ENCODE measurements at regions not wholly inside any gene's neighbourhood (a gene's known extent, or its start where the extent isn't known, plus 50 kb on each side); places are given as distances from the start of the nearest gene placed in this dataset.

DNA sequence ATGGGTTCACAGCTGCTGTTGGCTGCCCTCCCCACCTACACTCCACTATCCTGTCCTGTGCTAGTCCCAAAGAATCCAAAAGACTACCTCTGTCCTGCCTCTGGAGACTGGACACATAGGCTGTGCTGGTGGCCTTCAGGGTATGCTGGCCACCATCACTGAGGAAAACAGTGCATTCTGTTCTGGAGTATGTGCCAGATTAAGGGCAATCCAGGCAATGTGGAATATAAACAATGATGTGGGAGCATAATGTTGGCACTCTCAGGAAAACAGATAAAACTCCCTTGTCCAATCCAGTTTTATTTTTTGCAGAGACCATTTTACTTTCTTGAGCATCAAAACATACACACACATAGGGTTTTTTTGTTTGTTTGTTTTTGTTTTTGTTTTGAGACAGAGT is 94.3 kb downstream of the GLUL start:
- TF ChIP-seq, protein P1, sequence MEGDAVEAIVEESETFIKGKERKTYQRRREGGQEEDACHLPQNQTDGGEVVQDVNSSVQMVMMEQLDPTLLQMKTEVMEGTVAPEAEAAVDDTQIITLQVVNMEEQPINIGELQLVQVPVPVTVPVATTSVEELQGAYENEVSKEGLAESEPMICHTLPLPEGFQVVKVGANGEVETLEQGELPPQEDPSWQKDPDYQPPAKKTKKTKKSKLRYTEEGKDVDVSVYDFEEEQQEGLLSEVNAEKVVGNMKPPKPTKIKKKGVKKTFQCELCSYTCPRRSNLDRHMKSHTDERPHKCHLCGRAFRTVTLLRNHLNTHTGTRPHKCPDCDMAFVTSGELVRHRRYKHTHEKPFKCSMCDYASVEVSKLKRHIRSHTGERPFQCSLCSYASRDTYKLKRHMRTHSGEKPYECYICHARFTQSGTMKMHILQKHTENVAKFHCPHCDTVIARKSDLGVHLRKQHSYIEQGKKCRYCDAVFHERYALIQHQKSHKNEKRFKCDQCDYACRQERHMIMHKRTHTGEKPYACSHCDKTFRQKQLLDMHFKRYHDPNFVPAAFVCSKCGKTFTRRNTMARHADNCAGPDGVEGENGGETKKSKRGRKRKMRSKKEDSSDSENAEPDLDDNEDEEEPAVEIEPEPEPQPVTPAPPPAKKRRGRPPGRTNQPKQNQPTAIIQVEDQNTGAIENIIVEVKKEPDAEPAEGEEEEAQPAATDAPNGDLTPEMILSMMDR (conservative IDR thresholded peaks at IDR 0.05 in 1 of 2, IDR thresholded peaks at IDR 0.05 in 1 of 2; ENCODE audit: low read depth in 1 of 2, low read length in 2 of 2) = no peak
- no peak for TF ChIP-seq EZH2 (IDR thresholded peaks at IDR 0.05; ENCODE audit: low read length, missing control alignments)
